GM12878 (cell line): ENCODE measurements at regions not wholly inside any gene's neighbourhood (a gene's known extent, or its start where the extent isn't known, plus 50 kb on each side); places are given as distances from the start of the nearest gene placed in this dataset.

Source experiments
- ATAC-seq: fragments of 200-7000 bp; cut with Tn5 transposase; 3 replicates; pipeline ENCODE4 v1.9.1; 2020; ENCODE audit warnings: mild to moderate bottlenecking, moderate library complexity
- BruUV-seq: library from RNA; stranded (reverse); fragments of 400-500 nt; replicated peaks from 2 replicates; lab custom pipeline; 2021; lab: Mats Ljungman, UMichigan
- CTCF ChIA-PET: fragments of 300-600 bp; sonication (Branson Sonifier 250); formaldehyde crosslinking; extraction: SDS; loops from one replicate; lab custom pipeline; 2021; ENCODE audit warnings: inconsistent platforms; lab: Yijun Ruan, JAX
- POLR2A ChIA-PET: fragments of 350-600 bp; formaldehyde crosslinking; extraction: SDS; loops from one replicate; lab custom pipeline; 2021; ENCODE audit warnings: inconsistent platforms; lab: Charles Lee
- RAD21 ChIA-PET: fragments of 300-600 bp; sonication (Branson Sonifier 250); formaldehyde crosslinking; loops from one replicate; lab custom pipeline; 2023; ENCODE audit warnings: antibody characterized with exemption; ENCODE audit not compliant: unreplicated experiment; lab: Charles Lee
- SMC1A ChIA-PET: fragments of 300-600 bp; sonication (Branson Sonifier 250); formaldehyde crosslinking; loops from one replicate; lab custom pipeline; 2023; ENCODE audit not compliant: unreplicated experiment, uncharacterized antibody; lab: Charles Lee
- DNase-seq: peaks from one replicate; pipeline ENCODE4 v3.0.0-alpha.2; 2011; ENCODE audit warnings: low read depth, low spot score
- FAIRE-seq: peaks from 3 replicates; lab custom pipeline; 2011; peaks lifted over from hg19 to GRCh38; lab: Jason Lieb, UNC
- H2AFZ ChIP-seq: 2 replicates; pipeline ENCODE4 v1.6.0; 2011; ENCODE audit warnings: low read depth, low read length, control low read depth; ENCODE audit not compliant: control insufficient read depth
- H3K27ac ChIP-seq: 2 replicates; pipeline ENCODE4 v1.5.1; 2011; ENCODE audit warnings: control low read depth; ENCODE audit not compliant: control insufficient read depth, insufficient read depth
- H3K27me3 ChIP-seq, 2 experiments: replicated peaks in 1 of 2; 2 replicates each; pipeline versions ENCODE4 v1.6.0 to v1.6.1; 2011; ENCODE audit warnings: low read length in 1 of 2; ENCODE audit not compliant: control insufficient read depth in 2 of 2, insufficient read depth in 2 of 2
- H3K36me3 ChIP-seq, 2 experiments: 2 replicates each; pipeline ENCODE4 v1.5.1; 2011; ENCODE audit warnings: low read length in 1 of 2; ENCODE audit not compliant: control insufficient read depth in 2 of 2, insufficient read depth in 2 of 2
- H3K4me1 ChIP-seq: 2 replicates; pipeline ENCODE4 v1.6.1; 2011; ENCODE audit warnings: mild to moderate bottlenecking, low read length, moderate library complexity, mixed read lengths; ENCODE audit not compliant: control insufficient read depth, insufficient read depth
- H3K4me2 ChIP-seq: 2 replicates; pipeline ENCODE4 v1.6.0; 2011; ENCODE audit warnings: control low read depth; ENCODE audit not compliant: control insufficient read depth, insufficient read depth
- H3K4me3 ChIP-seq: fragments of 200-600 bp; sonication (generic); 2 replicates; pipeline ENCODE4 v1.5.1; 2016
- H3K79me2 ChIP-seq: 2 replicates; pipeline ENCODE4 v1.6.0; 2011; ENCODE audit warnings: low read length; ENCODE audit not compliant: control insufficient read depth, insufficient read depth
- H3K9ac ChIP-seq: 2 replicates; pipeline ENCODE4 v1.8.0; 2011; ENCODE audit warnings: low read length, control low read depth, mixed read lengths; ENCODE audit not compliant: control insufficient read depth, insufficient read depth
- H3K9me3 ChIP-seq: replicated peaks from 3 replicates; pipeline ENCODE4 v1.5.1; 2011; ENCODE audit warnings: mild to moderate bottlenecking, low read length; ENCODE audit not compliant: control insufficient read depth, insufficient read depth
- H4K20me1 ChIP-seq: 2 replicates; pipeline ENCODE4 v1.6.0; 2011; ENCODE audit not compliant: control insufficient read depth, insufficient read depth
- ASH2L ChIP-seq: fragments of 300-600, 200-600 bp; sonication (generic); IDR thresholded peaks from 2 replicates; pipeline ENCODE4 v1.6.1; 2017; ENCODE audit warnings: low read depth, mild to moderate bottlenecking, borderline replicate concordance
- CHD2 ChIP-seq: IDR thresholded peaks from 2 replicates; pipeline ENCODE4 v1.6.1; 2011; ENCODE audit warnings: low read depth, low read length, improper control_type of control experiment, borderline replicate concordance
- HDAC6 ChIP-seq: fragments of 200-600 bp; sonication (generic); IDR thresholded peaks from one replicate; pipeline ENCODE4 v1.8.0; 2017; ENCODE audit warnings: antibody characterized with exemption; ENCODE audit not compliant: unreplicated experiment
- IKZF2 ChIP-seq, 2 experiments: fragments of 450-650 bp; IDR thresholded peaks; 2 replicates each; pipeline ENCODE4 v1.6.1; 2017; ENCODE audit warnings: mild to moderate bottlenecking in 2 of 2, moderate library complexity in 2 of 2
- JUND ChIP-seq: IDR thresholded peaks from 2 replicates; pipeline ENCODE4 v1.6.1; 2012; ENCODE audit warnings: low read depth, mild to moderate bottlenecking, low read length, improper control_type of control experiment, moderate library complexity
- KDM1A ChIP-seq: fragments of 200-600 bp; sonication (generic); IDR thresholded peaks from 2 replicates; pipeline ENCODE4 v1.6.1; 2016; ENCODE audit warnings: borderline replicate concordance
- MYC ChIP-seq: IDR thresholded peaks from 2 replicates; pipeline ENCODE4 v1.6.1; 2011; ENCODE audit warnings: mild to moderate bottlenecking, low read length, moderate library complexity, inconsistent platforms; ENCODE audit not compliant: insufficient read depth, insufficient replicate concordance, insufficient read length, severe bottlenecking
- PAX5 ChIP-seq: IDR thresholded peaks from 2 replicates; pipeline ENCODE4 v1.6.1; 2011; ENCODE audit warnings: low read depth, low read length, borderline replicate concordance
- POLR2A ChIP-seq: IDR thresholded peaks from 2 replicates; pipeline ENCODE4 v1.6.1; 2011; ENCODE audit warnings: low read depth, mild to moderate bottlenecking, low read length
- SPI1 ChIP-seq: IDR thresholded peaks from 2 replicates; pipeline ENCODE4 v1.6.1; 2011; ENCODE audit warnings: low read depth, mild to moderate bottlenecking, low read length, moderate library complexity, borderline replicate concordance; ENCODE audit not compliant: insufficient read depth
- SREBF1 ChIP-seq: IDR thresholded peaks from 2 replicates; pipeline ENCODE4 v1.6.1; 2012; ENCODE audit warnings: mild to moderate bottlenecking, low read length
- ZNF24 ChIP-seq: fragments of 450-650 bp; IDR thresholded peaks from 2 replicates; pipeline ENCODE4 v1.6.1; 2017; ENCODE audit warnings: antibody characterized with exemption, mild to moderate bottlenecking
- ZNF274 ChIP-seq: IDR thresholded peaks from one replicate; pipeline ENCODE4 v1.8.0; 2011; ENCODE audit not compliant: insufficient read length, insufficient read depth
- WGBS: methylation state at CpG from one replicate; pipeline ENCODE4 v1.1.6; 2016; ENCODE audit warnings: low lambda C conversion rate; ENCODE audit not compliant: insufficient replicate concordance, insufficient coverage; ENCODE audit errors: missing lambda C conversion rate; 5-methylcytosine and 5-hydroxymethylcytosine counted together
- in situ Hi-C: fragments of 300-500 bp; cut with MboI; formaldehyde crosslinking; loops from 9 replicates; pipeline ENCODE4 v1.14.3; 2018; ENCODE audit warnings: mixed read lengths
- intact Hi-C: fragments of 100-400 bp; cut with micrococcal nuclease; formaldehyde crosslinking; loops from one replicate; pipeline ENCODE4 v1.14.2; 2022; ENCODE audit not compliant: unreplicated experiment
- TF ChIP-seq, protein P1 (sequence below): IDR thresholded peaks from 2 replicates; pipeline ENCODE4 v1.6.1; 2012; ENCODE audit warnings: mild to moderate bottlenecking, low read depth, low read length

- RAD21 ChIA-PET = no interaction called here
- H4K20me1 ChIP-seq = no peaks in the 10 kb centered on the region
- H3K79me2 ChIP-seq = no peaks in the 10 kb centered on the region
- no peak overlapping the region for H3K4me3 ChIP-seq
- intact Hi-C loops = no loop called here
- FAIRE-seq = no peak
- POLR2A ChIA-PET = no interaction called here
- TF ChIP-seq POLR2A (no peak), HDAC6 (no peak), MYC (no peak), JUND (no peak), ASH2L (no peak), KDM1A (no peak), ZNF24 (no peak), PAX5 (no peak), ZNF274 (no peak), SREBF1 (no peak), CHD2 (no peak), SPI1 (no peak)
- TF ChIP-seq, all 136 proteins: peak for 0
- no peaks in the 10 kb centered on the region for H3K36me3 ChIP-seq
- DNase-seq (no peak), ATAC-seq (no peak)
- in situ Hi-C loops = no loop called here
- no peaks in the 10 kb centered on the region for H3K9me3 ChIP-seq
- no peak overlapping the region for H2AFZ ChIP-seq
- CTCF ChIA-PET = no interaction called here
- H3K27me3 ChIP-seq = no peaks in the 10 kb centered on the region
- BruUV-seq = no TSS peak
- H3K27ac ChIP-seq = no peak overlapping the region
- WGBS = 40% methylated on average over 2 of the region's 2 CpGs
- H3K4me1 ChIP-seq = no peaks in the 10 kb centered on the region
- H3K4me2 ChIP-seq = no peak overlapping the region
- SMC1A ChIA-PET = no interaction called here
- H3K9ac ChIP-seq = no peak overlapping the region
Observed at GRCh38 chr3:24033818-24034217, 88.7 kb downstream of the NR1D2 start.

GRCh38 chr3:24034464-24034863 lies 89.4 kb downstream of the NR1D2 start:
- no peak for ATAC-seq
- in situ Hi-C loops (no loop called here), intact Hi-C loops (no loop called here)
- SMC1A ChIA-PET = no interaction called here
- no peak overlapping the region for H3K9ac ChIP-seq
- DNase-seq = no peak
- no peaks in the 10 kb centered on the region for H3K9me3 ChIP-seq
- FAIRE-seq = no peak
- no peaks in the 10 kb centered on the region for H3K79me2 ChIP-seq
- H3K36me3 ChIP-seq = no peaks in the 10 kb centered on the region
- no peak overlapping the region for H3K27ac ChIP-seq
- H3K27me3 ChIP-seq = no peaks in the 10 kb centered on the region
- no peaks in the 10 kb centered on the region for H3K4me1 ChIP-seq
- RAD21 ChIA-PET = no interaction called here
- no peak overlapping the region for H3K4me2 ChIP-seq
- no TSS peak for BruUV-seq
- no peak overlapping the region for H3K4me3 ChIP-seq
- POLR2A ChIA-PET = no interaction called here
- CTCF ChIA-PET = no interaction called here
- no peak overlapping the region for H2AFZ ChIP-seq
- no peak for TF ChIP-seq IKZF2 (IDR thresholded peaks at IDR 0.05)
- TF ChIP-seq, protein P1, sequence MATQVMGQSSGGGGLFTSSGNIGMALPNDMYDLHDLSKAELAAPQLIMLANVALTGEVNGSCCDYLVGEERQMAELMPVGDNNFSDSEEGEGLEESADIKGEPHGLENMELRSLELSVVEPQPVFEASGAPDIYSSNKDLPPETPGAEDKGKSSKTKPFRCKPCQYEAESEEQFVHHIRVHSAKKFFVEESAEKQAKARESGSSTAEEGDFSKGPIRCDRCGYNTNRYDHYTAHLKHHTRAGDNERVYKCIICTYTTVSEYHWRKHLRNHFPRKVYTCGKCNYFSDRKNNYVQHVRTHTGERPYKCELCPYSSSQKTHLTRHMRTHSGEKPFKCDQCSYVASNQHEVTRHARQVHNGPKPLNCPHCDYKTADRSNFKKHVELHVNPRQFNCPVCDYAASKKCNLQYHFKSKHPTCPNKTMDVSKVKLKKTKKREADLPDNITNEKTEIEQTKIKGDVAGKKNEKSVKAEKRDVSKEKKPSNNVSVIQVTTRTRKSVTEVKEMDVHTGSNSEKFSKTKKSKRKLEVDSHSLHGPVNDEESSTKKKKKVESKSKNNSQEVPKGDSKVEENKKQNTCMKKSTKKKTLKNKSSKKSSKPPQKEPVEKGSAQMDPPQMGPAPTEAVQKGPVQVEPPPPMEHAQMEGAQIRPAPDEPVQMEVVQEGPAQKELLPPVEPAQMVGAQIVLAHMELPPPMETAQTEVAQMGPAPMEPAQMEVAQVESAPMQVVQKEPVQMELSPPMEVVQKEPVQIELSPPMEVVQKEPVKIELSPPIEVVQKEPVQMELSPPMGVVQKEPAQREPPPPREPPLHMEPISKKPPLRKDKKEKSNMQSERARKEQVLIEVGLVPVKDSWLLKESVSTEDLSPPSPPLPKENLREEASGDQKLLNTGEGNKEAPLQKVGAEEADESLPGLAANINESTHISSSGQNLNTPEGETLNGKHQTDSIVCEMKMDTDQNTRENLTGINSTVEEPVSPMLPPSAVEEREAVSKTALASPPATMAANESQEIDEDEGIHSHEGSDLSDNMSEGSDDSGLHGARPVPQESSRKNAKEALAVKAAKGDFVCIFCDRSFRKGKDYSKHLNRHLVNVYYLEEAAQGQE = 0 out of 2 replicates have a peak, but pooled peaks have one; percentile 46
- no peaks in the 10 kb centered on the region for H4K20me1 ChIP-seq
